Stimulated activated naive CD8-positive, alpha-beta T cell treated with anti-CD3 and anti-CD28 coated beads, Interleukin-15, Interleukin-2, amounts not matched to agents 100 ng/mL and 50 ng/mL, for 24 hours (primary cell): ENCODE measurements at regions not wholly inside any gene's neighbourhood (a gene's known extent, or its start where the extent isn't known, plus 50 kb on each side); places are given as distances from the start of the nearest gene placed in this dataset.

Experiments used
- H3K27ac Mint-ChIP-seq: one replicate; pipeline ENCODE4 v1.8.0; 2021; ENCODE audit warnings: mild to moderate bottlenecking, mixed read lengths
- H3K27me3 Mint-ChIP-seq: one replicate; pipeline ENCODE4 v1.8.0; 2021; ENCODE audit warnings: mixed read lengths
- H3K36me3 Mint-ChIP-seq: one replicate; pipeline ENCODE4 v1.8.0; 2021; ENCODE audit warnings: low read depth, mixed read lengths
- H3K4me1 Mint-ChIP-seq: one replicate; pipeline ENCODE4 v1.8.0; 2021; ENCODE audit warnings: low read depth, mixed read lengths
- H3K4me3 Mint-ChIP-seq: one replicate; pipeline ENCODE4 v1.8.0; 2021; ENCODE audit warnings: mild to moderate bottlenecking, mixed read lengths
- H3K9me3 Mint-ChIP-seq: one replicate; pipeline ENCODE4 v1.8.0; 2021; ENCODE audit warnings: mixed read lengths

DNA sequence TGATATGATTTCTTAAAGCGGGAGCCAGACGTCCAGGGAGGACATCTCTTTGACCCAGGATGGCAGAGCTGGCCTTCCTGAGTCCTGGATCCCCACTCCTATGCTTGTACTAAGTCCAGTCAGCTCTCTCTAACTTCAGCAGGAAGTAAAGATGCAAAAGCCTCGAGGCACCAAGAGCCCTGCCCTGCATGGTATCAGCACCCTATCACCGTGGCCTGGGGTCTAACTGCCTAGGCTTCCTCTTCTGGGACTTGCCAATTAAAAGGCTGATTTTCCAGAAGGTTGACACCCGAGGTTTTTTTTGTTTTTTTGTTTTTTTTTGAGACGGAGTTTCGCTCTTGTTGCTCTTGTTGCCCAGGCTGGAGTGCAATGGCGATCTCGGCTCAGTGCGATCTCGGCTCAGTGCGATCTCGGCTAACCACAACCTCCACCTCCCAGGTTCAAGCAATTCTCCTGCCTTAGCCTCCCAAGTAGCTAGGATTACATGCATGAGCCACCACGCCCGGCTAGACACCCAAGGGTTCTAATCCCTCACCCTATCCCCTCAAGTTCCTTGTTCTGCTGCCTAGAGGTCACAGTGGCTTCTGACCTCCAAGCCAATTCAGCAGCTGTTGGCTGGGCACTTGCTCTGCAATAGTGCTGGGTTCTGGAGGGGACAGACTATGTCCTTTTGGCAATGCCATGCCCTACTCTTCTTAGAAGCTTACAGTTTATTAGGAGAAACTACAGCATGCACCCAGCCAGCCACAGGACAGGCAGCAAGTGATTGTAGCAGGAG lies 50.6 kb upstream of the FTH1 start:
- no peak overlapping the region for H3K27ac Mint-ChIP-seq
- H3K9me3 Mint-ChIP-seq, result peaks cover 6% of the 10 kb centered on the region
- no peak overlapping the region for H3K4me3 Mint-ChIP-seq

More for the DNA sequence above, 50.6 kb upstream of the FTH1 start:
- Mint-ChIP-seq H3K4me1 (peaks cover 5% of the 10 kb centered on the region), H3K27me3 (no peaks in the 10 kb centered on the region), H3K36me3 (peaks cover 8% of the 10 kb centered on the region)
